ENCODE measurements at regions not wholly inside any gene's neighbourhood (a gene's known extent, or its start where the extent isn't known, plus 50 kb on each side); places are given as distances from the start of the nearest gene placed in this dataset.
A peak's percentile ranks its signal among the peaks of the same experiment; 100 is the strongest.

- no peak for DNase-seq
These were observed 75.5 kb upstream of the TLR3 start for GRCh38 chr4:185993328-185993973.

GRCh38 chr4:185994750-185995149 lies 74.2 kb upstream of the TLR3 start:
- DNase-seq = no peak

- no peak for DNase-seq
These were observed 73.3 kb upstream of the TLR3 start for GRCh38 chr4:185995665-185996064.

DNA sequence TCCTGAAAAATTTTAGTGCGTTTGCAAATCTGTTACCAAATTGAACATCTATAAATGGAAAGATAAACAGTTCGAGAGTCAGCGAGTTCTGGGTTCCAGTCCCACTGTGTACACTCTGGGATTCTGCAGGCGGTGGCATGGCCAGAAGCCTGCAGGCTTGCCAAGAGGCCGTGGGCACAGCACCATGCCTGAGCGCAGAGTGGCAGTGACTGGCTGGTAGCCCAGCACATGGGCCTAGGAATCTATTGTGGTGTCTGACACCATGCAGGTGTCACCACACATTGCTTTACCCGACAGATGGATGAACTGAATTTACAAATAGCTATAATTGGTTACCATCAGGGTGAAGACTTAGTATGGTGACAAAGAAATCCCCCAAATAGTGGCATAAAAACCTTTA lies 71.7 kb upstream of the TLR3 start:
- DNase-seq = peak in 2 of 14 donors; percentile 2 to 65

DNA sequence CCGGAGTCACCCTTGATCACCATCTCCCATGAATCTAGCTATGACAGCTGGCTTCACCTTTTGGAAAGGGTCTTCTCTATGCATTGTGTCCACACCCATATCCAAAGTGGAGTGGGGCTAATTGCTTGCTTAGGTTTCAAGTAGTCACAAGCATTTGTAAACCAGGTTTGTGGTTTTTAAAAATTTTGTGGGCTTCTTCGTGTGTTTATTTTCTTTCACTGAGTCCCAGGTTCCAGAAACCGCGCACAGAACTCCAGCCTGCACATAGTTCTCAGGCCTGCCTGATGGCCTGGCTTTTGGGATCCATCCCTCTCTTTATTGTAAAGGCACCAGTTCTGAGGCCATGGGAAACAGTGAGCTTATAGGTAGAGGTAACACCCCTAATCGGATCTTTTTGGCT lies 70.2 kb upstream of the TLR3 start:
- DNase-seq = no peak

GRCh38 chr4:185999207-185999606 lies 69.7 kb upstream of the TLR3 start:
- DNase-seq = no peak

GRCh38 chr4:186002853-186003252 lies 66.1 kb upstream of the TLR3 start:
- DNase-seq = no peak

DNA sequence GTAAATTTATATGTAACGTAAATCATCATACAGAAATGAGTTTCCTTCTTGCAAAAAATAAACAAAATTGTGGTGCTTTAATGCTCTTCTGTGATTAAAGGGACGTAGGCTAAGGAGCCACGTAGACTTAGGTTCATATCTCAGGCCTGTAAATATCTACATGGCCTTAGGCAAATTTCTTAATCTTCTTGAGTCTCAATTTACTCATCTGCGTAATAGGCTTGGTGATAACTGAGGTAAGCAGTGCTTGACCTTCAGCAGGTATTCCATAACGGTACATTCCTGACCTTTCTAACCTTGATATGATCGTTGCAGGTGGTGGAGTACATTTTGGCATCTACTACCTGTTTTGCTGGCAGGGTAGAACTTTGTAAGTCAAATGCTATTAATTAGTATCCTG lies 65.2 kb upstream of the TLR3 start:
- DNase-seq = no peak

DNA sequence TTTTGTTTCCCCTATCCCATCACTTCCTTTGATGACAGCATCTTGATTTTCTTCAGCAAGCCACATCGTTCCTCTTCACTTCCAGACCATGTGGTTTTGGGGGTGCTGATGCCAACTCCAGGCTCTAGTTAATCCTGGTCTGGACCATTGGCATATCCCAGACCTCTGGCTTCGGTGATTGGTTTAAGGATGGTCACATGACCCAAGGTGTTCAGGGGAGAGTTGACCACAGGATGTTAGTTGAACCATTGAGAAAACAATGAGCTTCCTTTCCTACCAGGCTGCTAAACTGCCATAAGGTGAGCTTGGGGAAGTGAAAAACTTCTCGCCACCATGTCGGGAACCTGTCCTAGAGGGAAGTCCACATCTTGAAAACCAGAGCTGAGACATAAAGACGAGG lies 60.9 kb upstream of the TLR3 start:
- no peak for DNase-seq

DNA sequence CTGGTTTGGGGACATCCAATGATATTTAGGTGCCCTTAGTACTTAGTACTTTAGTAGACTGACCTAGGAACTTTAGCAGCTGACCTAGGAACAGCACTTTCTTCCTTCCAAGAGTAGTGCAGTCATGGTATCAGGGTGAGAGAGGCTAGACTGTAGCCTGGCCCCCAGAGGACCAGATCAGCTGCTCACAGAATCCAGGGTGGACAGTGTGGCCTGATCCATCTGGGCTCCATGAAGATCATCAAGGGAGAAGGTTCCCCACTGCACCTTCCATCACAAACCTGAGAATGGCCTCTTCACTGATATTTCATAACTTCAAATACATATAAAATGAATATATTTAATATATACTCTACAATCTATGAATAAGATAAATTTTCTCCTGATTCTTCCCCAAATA lies 59.0 kb upstream of the TLR3 start:
- no peak for DNase-seq

GRCh38 chr4:186010821-186011220 lies 58.1 kb upstream of the TLR3 start:
- DNase-seq = no peak

GRCh38 chr4:186012071-186012470 lies 56.9 kb upstream of the TLR3 start:
- DNase-seq = no peak

DNA sequence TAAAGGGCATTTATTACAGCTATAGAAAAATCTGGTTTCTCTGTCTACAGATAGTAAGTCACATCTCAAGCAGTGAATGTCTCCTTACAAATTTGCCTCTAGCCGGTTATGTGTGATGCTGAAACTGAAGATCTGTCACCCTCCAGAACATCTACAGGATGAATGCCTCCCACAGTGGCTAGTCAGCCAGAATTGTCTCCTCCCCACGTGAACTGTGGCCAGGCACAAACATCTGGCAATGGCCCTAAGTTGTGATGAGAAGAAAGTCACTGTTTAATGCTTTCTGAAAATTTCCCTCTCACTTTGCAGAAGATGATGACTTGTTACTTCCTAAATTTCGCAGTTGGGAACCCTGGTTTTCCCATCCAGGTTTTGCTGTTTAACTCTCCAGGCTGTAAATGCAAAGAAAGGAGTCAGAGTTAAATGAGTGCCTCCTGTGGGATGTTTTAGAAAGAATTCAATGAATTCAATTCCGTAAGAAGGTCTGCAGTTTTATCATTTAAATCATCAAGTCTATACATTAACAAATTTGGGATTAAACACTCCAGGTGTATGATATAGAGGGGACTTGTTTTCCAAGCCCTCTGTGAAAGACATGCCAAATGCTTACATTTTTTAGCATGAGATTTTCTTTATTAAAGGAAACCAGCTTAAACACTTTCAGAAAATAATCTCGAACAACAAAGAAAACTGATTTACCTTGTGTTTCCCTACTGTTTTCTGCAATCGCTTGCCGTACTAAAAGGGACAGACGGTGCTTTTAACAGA lies 55.4 kb upstream of the TLR3 start:
- no peak for DNase-seq

DNA sequence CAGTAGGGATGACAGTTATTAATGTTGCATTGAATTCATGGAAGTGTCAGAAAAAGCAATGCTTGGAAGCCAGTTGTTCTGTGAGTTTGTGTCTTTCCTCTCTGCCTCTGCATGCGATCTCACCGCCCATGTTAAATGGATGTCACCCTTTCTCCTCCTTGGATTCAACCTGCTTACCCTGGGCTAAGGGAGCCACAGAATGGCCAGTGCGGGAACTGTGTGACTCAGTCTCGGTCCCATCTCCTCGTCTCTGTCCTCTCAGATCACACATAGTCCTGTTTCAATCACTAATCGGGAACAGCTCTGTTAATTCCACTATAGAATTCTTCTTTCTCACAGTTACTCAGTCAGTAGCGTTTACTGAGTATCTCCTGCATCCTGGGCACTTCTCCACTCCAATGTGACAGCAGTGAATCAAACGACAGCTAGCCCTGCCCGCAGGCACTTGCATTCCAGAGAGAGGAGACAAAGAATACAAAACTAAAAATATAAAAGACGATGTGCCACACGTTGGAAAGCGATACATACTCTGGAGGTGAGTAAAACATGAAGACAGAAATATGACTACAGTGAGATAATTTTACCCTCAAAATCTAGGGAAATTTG lies 53.6 kb upstream of the TLR3 start:
- no peak for DNase-seq

DNA sequence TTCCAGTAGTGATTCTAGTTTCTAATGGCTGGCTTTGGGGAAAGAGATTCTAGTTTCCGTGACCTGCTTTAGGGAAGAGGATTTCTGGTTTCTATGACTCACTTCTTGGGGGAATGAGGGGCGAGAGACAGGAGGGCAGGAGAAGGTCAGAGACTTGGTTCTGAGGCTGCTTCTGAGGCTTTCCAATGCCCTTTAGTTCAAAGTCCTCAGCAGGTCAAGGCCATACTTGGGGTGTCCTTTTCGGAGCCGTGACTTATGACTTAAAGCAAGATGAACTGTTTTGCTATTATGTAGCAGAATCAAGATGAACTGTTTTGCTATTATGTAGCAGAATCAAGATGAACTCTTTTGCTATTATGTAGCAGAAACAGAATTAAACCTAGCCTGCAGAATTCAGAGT lies 52.2 kb upstream of the TLR3 start:
- no peak for DNase-seq

DNA sequence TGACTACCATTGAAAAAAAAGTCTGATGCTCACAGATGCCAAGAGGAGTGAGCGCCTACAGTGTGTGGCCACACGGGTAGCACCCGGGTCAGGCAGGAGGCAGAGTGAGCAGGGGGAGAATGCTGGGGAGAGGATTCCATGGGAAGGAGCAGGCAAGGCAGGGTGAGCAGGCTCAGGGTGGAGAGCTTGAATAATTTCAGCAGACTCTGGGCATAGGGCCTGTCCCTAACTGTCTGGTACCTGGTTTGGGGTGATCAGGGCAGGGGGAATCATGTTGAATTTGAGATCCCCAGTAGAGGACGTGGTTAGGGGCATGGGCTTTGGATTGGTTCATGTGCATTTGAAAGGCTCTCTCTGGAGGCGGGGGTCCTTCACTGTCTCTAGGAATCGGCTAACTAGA lies 51.2 kb upstream of the TLR3 start:
- no peak for DNase-seq

GRCh38 chr4:186018261-186018660 lies 50.7 kb upstream of the TLR3 start:
- no peak for DNase-seq

DNA sequence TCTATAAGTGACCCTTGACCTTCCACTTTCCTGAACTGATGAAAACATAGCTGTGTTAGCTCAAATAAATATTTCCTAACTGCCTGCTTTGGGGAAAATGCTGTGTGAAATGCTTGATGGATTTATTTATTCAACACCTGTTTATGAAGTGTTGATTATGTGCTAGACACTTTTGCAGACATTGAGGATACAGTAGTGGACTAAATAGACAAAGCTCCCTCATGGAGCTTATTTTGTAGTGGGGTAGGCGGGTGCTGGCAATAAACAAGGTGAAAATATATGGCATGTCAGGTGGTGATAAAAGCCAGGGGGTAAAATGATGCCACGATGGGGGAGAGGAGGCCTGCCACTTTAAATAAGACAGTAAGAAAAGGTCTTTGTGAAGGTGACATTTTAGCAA lies 50.2 kb upstream of the TLR3 start:
- DNase-seq = no peak

Data from C1 segment of cervical spinal cord (tissue), 14 donors.